Nephron (organoid): ENCODE measurements at regions not wholly inside any gene's neighbourhood (a gene's known extent, or its start where the extent isn't known, plus 50 kb on each side); places are given as distances from the start of the nearest gene placed in this dataset.

Experiments used
- H3K27ac Mint-ChIP-seq, 3 experiments: 2 replicates each; pipeline ENCODE4 v1.8.0; 2020; ENCODE audit warnings: mixed read lengths in 3 of 3, mild to moderate bottlenecking in 2 of 3, moderate library complexity in 1 of 3
- H3K27me3 Mint-ChIP-seq: 2 replicates; pipeline ENCODE4 v1.8.0; 2021; ENCODE audit warnings: low read depth, mild to moderate bottlenecking, moderate library complexity, mixed read lengths
- H3K36me3 Mint-ChIP-seq: 2 replicates; pipeline ENCODE4 v1.8.0; 2020; ENCODE audit warnings: low read depth, mixed read lengths
- H3K4me1 Mint-ChIP-seq: 2 replicates; pipeline ENCODE4 v1.8.0; 2020; ENCODE audit warnings: mixed read lengths
- H3K4me3 Mint-ChIP-seq, 3 experiments: 2 replicates each; pipeline ENCODE4 v1.8.0; 2020; ENCODE audit warnings: mild to moderate bottlenecking in 3 of 3, mixed read lengths in 3 of 3, moderate library complexity in 2 of 3
- H3K9me3 Mint-ChIP-seq: 2 replicates; pipeline ENCODE4 v1.8.0; 2020; ENCODE audit warnings: mixed read lengths
- TF ChIP-seq, protein P1 (sequence below), 3 experiments: fragments of 200-600 bp; sonication (generic); IDR thresholded peaks; one replicate each; pipeline ENCODE4 v1.5.0; 2021; ENCODE audit warnings: antibody characterized with exemption in 3 of 3; ENCODE audit not compliant: unreplicated experiment in 3 of 3

DNA sequence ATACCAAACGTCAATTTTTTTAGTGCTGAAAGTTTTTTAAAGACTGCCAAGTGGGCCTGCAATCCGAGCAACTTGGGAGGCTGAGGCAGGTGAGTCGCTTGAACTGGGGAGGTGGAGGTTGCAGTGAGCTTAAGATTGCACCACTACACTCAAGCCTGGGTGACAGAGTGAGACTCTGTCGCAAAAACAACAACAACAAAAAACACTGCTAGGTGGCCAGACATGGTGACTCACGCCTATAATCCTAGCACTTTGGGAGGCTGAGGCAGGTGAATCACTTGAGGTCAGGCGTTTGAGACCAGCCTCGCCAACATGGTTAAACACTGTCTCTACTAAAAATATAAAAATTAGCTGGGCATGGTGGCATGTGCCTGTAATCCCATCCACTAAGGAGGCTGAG is 202.8 kb upstream of the COPS8 start:
- TF ChIP-seq, protein P1, sequence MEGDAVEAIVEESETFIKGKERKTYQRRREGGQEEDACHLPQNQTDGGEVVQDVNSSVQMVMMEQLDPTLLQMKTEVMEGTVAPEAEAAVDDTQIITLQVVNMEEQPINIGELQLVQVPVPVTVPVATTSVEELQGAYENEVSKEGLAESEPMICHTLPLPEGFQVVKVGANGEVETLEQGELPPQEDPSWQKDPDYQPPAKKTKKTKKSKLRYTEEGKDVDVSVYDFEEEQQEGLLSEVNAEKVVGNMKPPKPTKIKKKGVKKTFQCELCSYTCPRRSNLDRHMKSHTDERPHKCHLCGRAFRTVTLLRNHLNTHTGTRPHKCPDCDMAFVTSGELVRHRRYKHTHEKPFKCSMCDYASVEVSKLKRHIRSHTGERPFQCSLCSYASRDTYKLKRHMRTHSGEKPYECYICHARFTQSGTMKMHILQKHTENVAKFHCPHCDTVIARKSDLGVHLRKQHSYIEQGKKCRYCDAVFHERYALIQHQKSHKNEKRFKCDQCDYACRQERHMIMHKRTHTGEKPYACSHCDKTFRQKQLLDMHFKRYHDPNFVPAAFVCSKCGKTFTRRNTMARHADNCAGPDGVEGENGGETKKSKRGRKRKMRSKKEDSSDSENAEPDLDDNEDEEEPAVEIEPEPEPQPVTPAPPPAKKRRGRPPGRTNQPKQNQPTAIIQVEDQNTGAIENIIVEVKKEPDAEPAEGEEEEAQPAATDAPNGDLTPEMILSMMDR (IDR thresholded peaks at IDR 0.05; ENCODE audit: unreplicated experiment in 3 of 3) = no peak
- Mint-ChIP-seq H3K27ac (no peak overlapping the region), H3K36me3 (peaks cover 12% of the 10 kb centered on the region), H3K9me3 (peaks cover 15% of the 10 kb centered on the region), H3K27me3 (peaks cover 4% of the 10 kb centered on the region), H3K4me3 (no peak overlapping the region), H3K4me1 (peaks cover 7% of the 10 kb centered on the region)

GRCh38 chr2:236883819-236884218 is 201.9 kb upstream of the COPS8 start:
- TF ChIP-seq, protein P1 (IDR thresholded peaks at IDR 0.05; ENCODE audit: unreplicated experiment in 3 of 3) = no peak
- Mint-ChIP-seq H3K4me1 (peaks cover 13% of the 10 kb centered on the region), H3K36me3 (peaks cover 12% of the 10 kb centered on the region), H3K27ac (no peak overlapping the region), H3K9me3 (peaks cover 15% of the 10 kb centered on the region), H3K27me3 (peaks cover 4% of the 10 kb centered on the region), H3K4me3 (no peak overlapping the region)

DNA sequence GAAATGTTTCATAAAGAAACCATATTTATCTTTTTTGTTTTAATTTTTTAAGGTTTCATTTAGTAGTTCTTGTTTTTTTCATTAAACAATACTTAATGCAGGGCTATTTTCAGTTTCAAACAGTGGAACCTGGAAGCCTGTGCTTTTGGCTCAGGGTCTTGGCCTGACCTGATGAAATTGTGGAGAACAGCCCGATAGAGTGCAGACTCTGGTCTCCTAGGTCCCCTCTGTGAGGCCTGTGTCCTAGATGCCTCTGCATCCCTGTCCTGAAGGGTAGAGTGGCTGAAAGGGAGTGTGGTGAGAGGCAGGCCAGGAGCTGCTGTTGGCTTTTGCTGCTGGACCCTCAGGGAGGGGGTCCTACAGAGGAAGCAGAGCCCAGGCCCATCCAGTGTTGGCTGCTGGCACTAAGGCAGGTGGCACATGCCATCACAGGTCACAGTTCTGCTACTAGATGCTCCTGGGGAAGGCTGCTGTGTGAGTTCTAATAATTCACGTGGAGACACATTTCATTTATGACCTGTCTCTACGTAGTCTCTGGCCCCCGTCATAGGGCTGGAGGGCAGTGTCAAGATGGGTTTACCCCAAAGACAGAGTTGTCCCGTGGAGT is 201.0 kb upstream of the COPS8 start:
- peaks cover 22% of the 10 kb centered on the region for H3K4me1 Mint-ChIP-seq
- peaks cover 4% of the 10 kb centered on the region for H3K27me3 Mint-ChIP-seq
- peaks cover 12% of the 10 kb centered on the region for H3K36me3 Mint-ChIP-seq
- H3K9me3 Mint-ChIP-seq = peaks cover 15% of the 10 kb centered on the region
- H3K27ac Mint-ChIP-seq = peak overlapping the region in 1 of 3 experiments; percentile 40
- TF ChIP-seq, protein P1 (IDR thresholded peaks at IDR 0.05; ENCODE audit: unreplicated experiment in 3 of 3) = no peak
- no peak overlapping the region for H3K4me3 Mint-ChIP-seq

DNA sequence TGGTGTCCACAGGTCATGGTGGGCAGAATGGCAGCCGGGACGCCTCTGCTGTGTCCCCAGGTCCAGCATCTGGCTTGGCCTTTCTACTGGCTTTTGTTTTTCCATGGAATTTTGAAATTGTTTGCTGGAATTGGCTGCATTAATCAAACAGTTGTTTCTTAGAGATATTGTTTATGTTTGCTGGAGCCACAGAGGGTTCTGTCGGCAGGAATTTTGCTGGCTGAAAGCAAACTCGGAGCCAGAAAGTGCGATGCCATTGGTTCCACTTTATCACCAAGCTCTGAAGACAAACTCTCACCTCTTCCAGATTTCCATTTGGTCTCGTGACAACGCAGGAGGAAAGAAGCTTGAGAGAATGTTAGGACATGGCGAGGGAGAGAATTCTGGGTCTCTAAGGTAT is 199.2 kb upstream of the COPS8 start:
- peaks cover 15% of the 10 kb centered on the region for H3K36me3 Mint-ChIP-seq
- TF ChIP-seq, protein P1 (IDR thresholded peaks at IDR 0.05; ENCODE audit: unreplicated experiment in 3 of 3) = no peak
- peaks cover 36% of the 10 kb centered on the region for H3K4me1 Mint-ChIP-seq
- no peak overlapping the region for H3K4me3 Mint-ChIP-seq
- peaks cover 15% of the 10 kb centered on the region for H3K9me3 Mint-ChIP-seq
- H3K27ac Mint-ChIP-seq = no peak overlapping the region
- H3K27me3 Mint-ChIP-seq = peaks cover 4% of the 10 kb centered on the region

DNA sequence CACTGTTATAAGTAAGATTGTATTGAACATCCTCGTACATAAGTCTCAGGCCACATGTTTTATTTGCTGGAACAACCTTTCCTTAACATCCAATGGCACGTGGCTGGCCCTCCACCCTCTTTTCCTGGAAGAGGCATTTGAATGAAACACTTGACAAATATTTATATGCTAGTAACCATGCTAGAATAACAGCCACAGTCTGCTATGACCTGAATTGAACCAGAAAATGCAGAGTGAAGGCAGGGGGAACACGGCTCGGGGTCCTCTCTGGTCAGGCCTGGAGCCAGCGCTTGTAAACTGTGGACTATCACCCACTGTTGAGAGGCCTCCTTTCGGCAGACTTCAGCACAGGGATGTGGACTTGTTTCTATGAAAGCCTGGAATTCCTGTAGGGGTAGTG is 198.2 kb upstream of the COPS8 start:
- TF ChIP-seq, protein P1 (IDR thresholded peaks at IDR 0.05; ENCODE audit: unreplicated experiment in 3 of 3) = no peak
- Mint-ChIP-seq H3K27ac (peak overlapping the region; percentile 85 to 92 (median 85)), H3K27me3 (peaks cover 8% of the 10 kb centered on the region)

More for the DNA sequence above, 198.2 kb upstream of the COPS8 start:
- no peak overlapping the region for H3K4me3 Mint-ChIP-seq
- peaks cover 9% of the 10 kb centered on the region for H3K9me3 Mint-ChIP-seq
- H3K36me3 Mint-ChIP-seq = peaks cover 8% of the 10 kb centered on the region
- peaks cover 42% of the 10 kb centered on the region for H3K4me1 Mint-ChIP-seq
